ENCODE measurements at regions not wholly inside any gene's neighbourhood (a gene's known extent, or its start where the extent isn't known, plus 50 kb on each side); places are given as distances from the start of the nearest gene placed in this dataset.

GRCh38 chr4:34293459-34293858 is 1950.9 kb downstream of the ARAP2 start (continued):
- TF ChIP-seq CREB5 (CRISPR knock-in tag; IDR thresholded peaks at IDR 0.05; ENCODE audit: low read depth) (no peak), RARB (CRISPR knock-in tag; IDR thresholded peaks at IDR 0.05) (no peak)

- no peak for ATAC-seq
- TF ChIP-seq ZNF8 (CRISPR knock-in tag; IDR thresholded peaks at IDR 0.05) (no peak), OSR1 (CRISPR knock-in tag; IDR thresholded peaks at IDR 0.05) (no peak), TSHZ2 (CRISPR knock-in tag; IDR thresholded peaks at IDR 0.05) (no peak), CSDC2 (CRISPR knock-in tag; IDR thresholded peaks at IDR 0.05) (no peak), ARNTL (CRISPR knock-in tag; IDR thresholded peaks at IDR 0.05; ENCODE audit: borderline replicate concordance, low read depth) (no peak)
These were observed 1934.9 kb downstream of the ARAP2 start for GRCh38 chr4:34309383-34309906.

GRCh38 chr4:34318773-34319172 is 1925.5 kb downstream of the ARAP2 start:
- TF ChIP-seq ISL1 (CRISPR knock-in tag; IDR thresholded peaks at IDR 0.05) (0 out of 2 replicates have a peak, but pooled peaks have one; percentile 8), TOX (CRISPR knock-in tag; IDR thresholded peaks at IDR 0.05; ENCODE audit: borderline replicate concordance) (no peak), TSHZ2 (CRISPR knock-in tag; IDR thresholded peaks at IDR 0.05) (peak; percentile 69; the same call in 1 of the 2 replicates), TCF4 (CRISPR knock-in tag; IDR thresholded peaks at IDR 0.05; ENCODE audit: borderline replicate concordance) (peak; percentile 86)
- no peak for ATAC-seq

- TF ChIP-seq RARB (CRISPR knock-in tag; IDR thresholded peaks at IDR 0.05), result no peak
- TF ChIP-seq ZFP30 (CRISPR knock-in tag; IDR thresholded peaks at IDR 0.05), result no peak
- TF ChIP-seq CSRNP3 (CRISPR knock-in tag; IDR thresholded peaks at IDR 0.05), result no peak
- TF ChIP-seq PPARA (CRISPR knock-in tag; IDR thresholded peaks at IDR 0.05; ENCODE audit: borderline replicate concordance), result no peak
- TF ChIP-seq ISL1 (CRISPR knock-in tag; IDR thresholded peaks at IDR 0.05), result no peak
- no peak for TF ChIP-seq PATZ1 (CRISPR knock-in tag; IDR thresholded peaks at IDR 0.05; ENCODE audit: borderline replicate concordance)
- TF ChIP-seq OSR1 (CRISPR knock-in tag; IDR thresholded peaks at IDR 0.05), result no peak
- no peak for TF ChIP-seq SNAI2 (CRISPR knock-in tag; IDR thresholded peaks at IDR 0.05)
- TF ChIP-seq BACH2 (CRISPR knock-in tag; IDR thresholded peaks at IDR 0.05; ENCODE audit: borderline replicate concordance), result no peak
- no peak for TF ChIP-seq ZNF8 (CRISPR knock-in tag; IDR thresholded peaks at IDR 0.05)
- TF ChIP-seq ZNF70 (CRISPR knock-in tag; IDR thresholded peaks at IDR 0.05), result no peak
- ATAC-seq, result no peak
These were observed 1920.6 kb downstream of the ARAP2 start for GRCh38 chr4:34323549-34324320.

Data from SK-N-SH treated with all-trans-retinoic acid at 6 μM for 48 hours (cell line).